ENCODE measurements at regions not wholly inside any gene's neighbourhood (a gene's known extent, or its start where the extent isn't known, plus 50 kb on each side); places are given as distances from the start of the nearest gene placed in this dataset.

- H3K4me1 ChIP-seq (ENCODE audit: control insufficient read depth, insufficient read depth, low read length) = no peaks in the 10 kb centered on the region
- Mint-ChIP-seq H3K36me3 (ENCODE audit: low read depth) (no peaks in the 10 kb centered on the region), H3K4me1 (peaks cover 8% of the 10 kb centered on the region), H3K27me3 (ENCODE audit: insufficient read depth) (no peaks in the 10 kb centered on the region), H3K27ac (no peak overlapping the region), H3K9me3 (no peaks in the 10 kb centered on the region), H3K4me3 (no peak overlapping the region)
- no peaks in the 10 kb centered on the region for H3K9me3 ChIP-seq (ENCODE audit: control insufficient read depth, low read length)
- no peak overlapping the region for H3K4me3 ChIP-seq (ENCODE audit: low read length)
- 98% methylated on average over 2 of the region's 2 CpGs; no CpG with 5 or more reads in 1 of the 2 experiments for WGBS, 2 experiments (ENCODE audit: insufficient coverage in 1 of 2, insufficient read length in 1 of 2)
- H3K36me3 ChIP-seq (ENCODE audit: control insufficient read depth, insufficient read depth, low read length) = no peaks in the 10 kb centered on the region
- no peak overlapping the region for H3K27ac ChIP-seq (ENCODE audit: low read depth, low read length)
- H3K9ac ChIP-seq (ENCODE audit: extremely low read depth, low read length, poor library complexity, severe bottlenecking) = no peak overlapping the region
- DNase-seq = no peak
- TF ChIP-seq, protein P1, sequence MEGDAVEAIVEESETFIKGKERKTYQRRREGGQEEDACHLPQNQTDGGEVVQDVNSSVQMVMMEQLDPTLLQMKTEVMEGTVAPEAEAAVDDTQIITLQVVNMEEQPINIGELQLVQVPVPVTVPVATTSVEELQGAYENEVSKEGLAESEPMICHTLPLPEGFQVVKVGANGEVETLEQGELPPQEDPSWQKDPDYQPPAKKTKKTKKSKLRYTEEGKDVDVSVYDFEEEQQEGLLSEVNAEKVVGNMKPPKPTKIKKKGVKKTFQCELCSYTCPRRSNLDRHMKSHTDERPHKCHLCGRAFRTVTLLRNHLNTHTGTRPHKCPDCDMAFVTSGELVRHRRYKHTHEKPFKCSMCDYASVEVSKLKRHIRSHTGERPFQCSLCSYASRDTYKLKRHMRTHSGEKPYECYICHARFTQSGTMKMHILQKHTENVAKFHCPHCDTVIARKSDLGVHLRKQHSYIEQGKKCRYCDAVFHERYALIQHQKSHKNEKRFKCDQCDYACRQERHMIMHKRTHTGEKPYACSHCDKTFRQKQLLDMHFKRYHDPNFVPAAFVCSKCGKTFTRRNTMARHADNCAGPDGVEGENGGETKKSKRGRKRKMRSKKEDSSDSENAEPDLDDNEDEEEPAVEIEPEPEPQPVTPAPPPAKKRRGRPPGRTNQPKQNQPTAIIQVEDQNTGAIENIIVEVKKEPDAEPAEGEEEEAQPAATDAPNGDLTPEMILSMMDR (conservative IDR thresholded peaks at IDR 0.05) = no peak
- H3K27me3 ChIP-seq (ENCODE audit: control insufficient read depth, insufficient read depth, low read length, poor library complexity, severe bottlenecking) = no peaks in the 10 kb centered on the region
These were observed 1017.6 kb upstream of the PIK3C3 start for GRCh38 chr18:40937386-40937785.

DNA sequence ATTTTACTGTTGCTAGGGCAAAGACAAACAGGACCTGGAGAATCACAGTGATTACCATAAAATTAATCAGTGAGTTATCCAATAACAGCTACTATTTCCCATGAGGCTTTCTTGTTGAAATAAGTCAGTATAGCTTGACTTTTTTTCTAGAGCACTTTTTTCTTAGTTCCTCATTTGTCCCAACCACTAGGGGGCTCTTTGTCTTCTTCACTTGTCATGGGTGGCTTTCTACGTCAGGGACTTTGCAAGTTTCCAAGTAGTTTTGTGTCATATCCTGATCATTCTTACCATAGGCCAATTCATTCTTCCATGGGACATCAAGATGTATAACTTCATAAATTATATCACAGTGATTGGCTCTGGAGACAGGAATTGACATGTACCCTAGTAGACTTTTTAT lies 1019.6 kb upstream of the PIK3C3 start:
- 68 to 83% methylated on average over 1 of the region's 1 CpG for WGBS, 2 experiments (ENCODE audit: insufficient coverage in 1 of 2, insufficient read length in 1 of 2)
- Mint-ChIP-seq H3K4me3 (no peak overlapping the region), H3K36me3 (ENCODE audit: low read depth) (no peaks in the 10 kb centered on the region), H3K9me3 (no peaks in the 10 kb centered on the region), H3K4me1 (peaks cover 4% of the 10 kb centered on the region), H3K27ac (no peak overlapping the region), H3K27me3 (ENCODE audit: insufficient read depth) (no peaks in the 10 kb centered on the region)
- TF ChIP-seq, protein P1 (conservative IDR thresholded peaks at IDR 0.05) = peak; percentile 84
- Histone ChIP-seq H3K4me1 (ENCODE audit: control insufficient read depth, insufficient read depth, low read length) (no peaks in the 10 kb centered on the region), H3K36me3 (ENCODE audit: control insufficient read depth, insufficient read depth, low read length) (no peaks in the 10 kb centered on the region), H3K9ac (ENCODE audit: extremely low read depth, low read length, poor library complexity, severe bottlenecking) (no peak overlapping the region), H3K27me3 (ENCODE audit: control insufficient read depth, insufficient read depth, low read length, poor library complexity, severe bottlenecking) (no peaks in the 10 kb centered on the region), H3K27ac (ENCODE audit: low read depth, low read length) (no peak overlapping the region), H3K4me3 (ENCODE audit: low read length) (no peak overlapping the region), H3K9me3 (ENCODE audit: control insufficient read depth, low read length) (no peaks in the 10 kb centered on the region)
- no peak for DNase-seq

GRCh38 chr18:40932862-40933261 lies 1022.2 kb upstream of the PIK3C3 start:
- WGBS, 2 experiments (ENCODE audit: insufficient coverage in 1 of 2, insufficient read length in 1 of 2) = 100% methylated on average over 2 of the region's 2 CpGs; no CpG with 5 or more reads in 1 of the 2 experiments
- H3K4me3 Mint-ChIP-seq = no peak overlapping the region
- Histone ChIP-seq H3K27ac (ENCODE audit: low read depth, low read length) (no peak overlapping the region), H3K4me1 (ENCODE audit: control insufficient read depth, insufficient read depth, low read length) (no peaks in the 10 kb centered on the region), H3K9ac (ENCODE audit: extremely low read depth, low read length, poor library complexity, severe bottlenecking) (no peak overlapping the region), H3K27me3 (ENCODE audit: control insufficient read depth, insufficient read depth, low read length, poor library complexity, severe bottlenecking) (no peaks in the 10 kb centered on the region), H3K9me3 (ENCODE audit: control insufficient read depth, low read length) (no peaks in the 10 kb centered on the region), H3K36me3 (ENCODE audit: control insufficient read depth, insufficient read depth, low read length) (no peaks in the 10 kb centered on the region), H3K4me3 (ENCODE audit: low read length) (no peak overlapping the region)
- no peaks in the 10 kb centered on the region for H3K4me1 Mint-ChIP-seq
- H3K27me3 Mint-ChIP-seq (ENCODE audit: insufficient read depth) = no peaks in the 10 kb centered on the region
- no peaks in the 10 kb centered on the region for H3K9me3 Mint-ChIP-seq
- H3K36me3 Mint-ChIP-seq (ENCODE audit: low read depth) = no peaks in the 10 kb centered on the region
- DNase-seq = no peak
- TF ChIP-seq, protein P1 (conservative IDR thresholded peaks at IDR 0.05) = no peak
- no peak overlapping the region for H3K27ac Mint-ChIP-seq

Measured in endodermal cell (in vitro differentiated cells).